ENCODE measurements at regions not wholly inside any gene's neighbourhood (a gene's known extent, or its start where the extent isn't known, plus 50 kb on each side); places are given as distances from the start of the nearest gene placed in this dataset.

- no peaks in the 10 kb centered on the region for H3K4me1 ChIP-seq (ENCODE audit: control insufficient read depth, insufficient read depth, low read length)
- no peak overlapping the region for H3K4ac ChIP-seq (ENCODE audit: low read depth, low read length)
- intact Hi-C loops (cut with micrococcal nuclease) (no loop called here), dilution Hi-C loops (cut with HindIII; ENCODE audit: low sequenced_read_pairs, unreplicated experiment) (no loop called here), in situ Hi-C loops (cut with MboI; ENCODE audit: low sequenced_read_pairs) (no loop called here)
- DNase-seq = no peak
- CTCF ChIA-PET = no interaction called here
- no peak overlapping the region for H3K9ac ChIP-seq (ENCODE audit: low read depth, low read length)
- no peak overlapping the region for H2BK20ac ChIP-seq (ENCODE audit: low read depth, low read length)
- no peak overlapping the region for H3K23ac ChIP-seq (ENCODE audit: low read depth, low read length)
- no peak overlapping the region for H4K8ac ChIP-seq (ENCODE audit: low read depth in 2 of 2, low read length in 2 of 2)
- H2AK9ac ChIP-seq (replicated peaks; ENCODE audit: low read depth, low read length, poor library complexity) = no peak overlapping the region
- H3K18ac ChIP-seq (ENCODE audit: low read depth, low read length) = no peak overlapping the region
- no peak overlapping the region for H3K4me2 ChIP-seq (ENCODE audit: low read depth, low read length)
- BruUV-seq (replicated peaks) = no TSS peak
- H3K79me1 ChIP-seq (ENCODE audit: low read depth in 1 of 2, low read length in 2 of 2) = no peaks in the 10 kb centered on the region
- H3K36me3 ChIP-seq (ENCODE audit: control insufficient read depth, insufficient read depth, low read length) = no peaks in the 10 kb centered on the region
- H2AK5ac ChIP-seq (ENCODE audit: low read depth, low read length) = no peak overlapping the region
- no peak overlapping the region for H2BK5ac ChIP-seq (ENCODE audit: low read depth, low read length, poor library complexity, severe bottlenecking)
- no peaks in the 10 kb centered on the region for H4K20me1 ChIP-seq (ENCODE audit: insufficient read depth, low read length)
- no peak overlapping the region for H2AFZ ChIP-seq (replicated peaks; ENCODE audit: low read length, poor library complexity)
- ATAC-seq (ENCODE audit: low read depth) = no peak
- H2BK15ac ChIP-seq (ENCODE audit: low read depth, low read length) = no peak overlapping the region
- no peak overlapping the region for H3K56ac ChIP-seq (ENCODE audit: extremely low read depth, insufficient read depth, low read length)
- no peak overlapping the region for H2BK120ac ChIP-seq (ENCODE audit: low read depth, low read length)
- H3K27me3 ChIP-seq (ENCODE audit: control insufficient read depth, insufficient read depth, low read length) = no peaks in the 10 kb centered on the region
- no peak overlapping the region for H4K5ac ChIP-seq (ENCODE audit: low read depth, low read length)
- no peaks in the 10 kb centered on the region; the same call in 1 of the 2 replicates for H3K9me3 ChIP-seq (ENCODE audit: control insufficient read depth, insufficient read depth, low read length)
- no peaks in the 10 kb centered on the region for H3K9me1 ChIP-seq (ENCODE audit: insufficient read depth, low read length)
- POLR2A ChIA-PET (ENCODE audit: unreplicated experiment) = no interaction called here
- H3K4me3 ChIP-seq (ENCODE audit: insufficient read depth, low read depth, low read length) = no peak overlapping the region
- 50% methylated on average over 1 of the region's 3 CpGs; no CpG with 5 or more reads in 1 of the 2 experiments for WGBS, 2 experiments (ENCODE audit: extremely low coverage in 2 of 2, insufficient read length in 1 of 2)
- TF ChIP-seq SMC3 (IDR thresholded peaks at IDR 0.05; ENCODE audit: low read depth, low read length) = no peak
- H3K14ac ChIP-seq (replicated peaks; ENCODE audit: low read depth, low read length) = no peak overlapping the region
- no peak overlapping the region for H3K27ac ChIP-seq (ENCODE audit: insufficient read depth, low read length)
- H4K91ac ChIP-seq (ENCODE audit: insufficient read depth, low read depth, low read length) = no peak overlapping the region
Measured at GRCh38 chr7:50251765-50252164, 52.8 kb upstream of the IKZF1 start.
